ENCODE measurements at regions not wholly inside any gene's neighbourhood (a gene's known extent, or its start where the extent isn't known, plus 50 kb on each side); places are given as distances from the start of the nearest gene placed in this dataset.

- H3K9me3 Mint-ChIP-seq = no peaks in the 10 kb centered on the region
- no peaks in the 10 kb centered on the region for H3K36me3 Mint-ChIP-seq
Observed at GRCh38 chr4:187188118-187188517, 464.5 kb upstream of the FAT1 start.

GRCh38 chr4:187188741-187189140 is 465.1 kb upstream of the FAT1 start:
- H3K27me3 ChIP-seq = no peaks in the 10 kb centered on the region
- no peaks in the 10 kb centered on the region for H3K79me2 ChIP-seq (ENCODE audit: low read depth)
- no peaks in the 10 kb centered on the region for H3K36me3 ChIP-seq
- Mint-ChIP-seq H3K27me3 (ENCODE audit: insufficient read depth, low read depth) (peaks cover 2% of the 10 kb centered on the region), H3K4me1 (peaks cover 10% of the 10 kb centered on the region), H3K36me3 (no peaks in the 10 kb centered on the region), H3K9me3 (no peaks in the 10 kb centered on the region), H3K27ac (no peak overlapping the region), H3K4me3 (no peak overlapping the region)
- no peak overlapping the region for H3K4me2 ChIP-seq
- TF ChIP-seq CTCF (IDR thresholded peaks at IDR 0.05) (no peak), EZH2 (IDR thresholded peaks at IDR 0.05) (no peak), EZH2phosphoT487 (IDR thresholded peaks at IDR 0.05) (no peak)
- H4K20me1 ChIP-seq (ENCODE audit: low read depth) = no peaks in the 10 kb centered on the region
- H3K4me1 ChIP-seq = peaks cover 15% of the 10 kb centered on the region
- H3K9me3 ChIP-seq (ENCODE audit: low read depth) = no peaks in the 10 kb centered on the region
- H3K27ac ChIP-seq = no peak overlapping the region
- H3K9ac ChIP-seq = no peak overlapping the region
- no peak overlapping the region for H2AFZ ChIP-seq (replicated peaks)
- no peak for DNase-seq (ENCODE audit: low spot score)
- H3K4me3 ChIP-seq = no peak overlapping the region
- peaks cover 14% of the 10 kb centered on the region for H3F3A ChIP-seq (ENCODE audit: low read depth)

More at GRCh38 chr4:187188118-187188517, 464.5 kb upstream of the FAT1 start:
- no peak overlapping the region for H3K4me3 ChIP-seq
- peaks cover 20% of the 10 kb centered on the region for H3F3A ChIP-seq (ENCODE audit: low read depth)
- no peaks in the 10 kb centered on the region for H4K20me1 ChIP-seq (ENCODE audit: low read depth)
- H3K9ac ChIP-seq = no peak overlapping the region
- H3K79me2 ChIP-seq (ENCODE audit: low read depth) = no peaks in the 10 kb centered on the region
- Mint-ChIP-seq H3K27ac (no peak overlapping the region), H3K4me1 (peaks cover 14% of the 10 kb centered on the region), H3K4me3 (no peak overlapping the region), H3K27me3 (ENCODE audit: insufficient read depth, low read depth) (peaks cover 2% of the 10 kb centered on the region)
- H3K27ac ChIP-seq = no peak overlapping the region
- no peaks in the 10 kb centered on the region for H3K9me3 ChIP-seq (ENCODE audit: low read depth)
- no peak for DNase-seq (ENCODE audit: low spot score)
- H2AFZ ChIP-seq (replicated peaks) = no peak overlapping the region
- H3K4me2 ChIP-seq = no peak overlapping the region
- H3K27me3 ChIP-seq = no peaks in the 10 kb centered on the region
- TF ChIP-seq EZH2phosphoT487 (IDR thresholded peaks at IDR 0.05) (no peak), EZH2 (IDR thresholded peaks at IDR 0.05) (no peak), CTCF (IDR thresholded peaks at IDR 0.05) (no peak)
- no peaks in the 10 kb centered on the region for H3K36me3 ChIP-seq
- H3K4me1 ChIP-seq = peaks cover 20% of the 10 kb centered on the region

- Histone ChIP-seq H3K79me2 (ENCODE audit: low read depth) (no peaks in the 10 kb centered on the region), H3K27me3 (no peaks in the 10 kb centered on the region), H3K27ac (no peak overlapping the region), H3K9me3 (ENCODE audit: low read depth) (no peaks in the 10 kb centered on the region), H4K20me1 (ENCODE audit: low read depth) (no peaks in the 10 kb centered on the region), H2AFZ (replicated peaks) (no peak overlapping the region), H3K4me2 (no peak overlapping the region), H3K36me3 (no peaks in the 10 kb centered on the region), H3K4me3 (no peak overlapping the region), H3F3A (ENCODE audit: low read depth) (no peaks in the 10 kb centered on the region), H3K4me1 (no peaks in the 10 kb centered on the region), H3K9ac (no peak overlapping the region)
- DNase-seq (ENCODE audit: low spot score) = no peak
- no peaks in the 10 kb centered on the region for H3K4me1 Mint-ChIP-seq
- no peaks in the 10 kb centered on the region for H3K36me3 Mint-ChIP-seq
- H3K4me3 Mint-ChIP-seq = no peak overlapping the region
- peaks cover 2% of the 10 kb centered on the region for H3K27me3 Mint-ChIP-seq (ENCODE audit: insufficient read depth, low read depth)
- no peaks in the 10 kb centered on the region for H3K9me3 Mint-ChIP-seq
- no peak for TF ChIP-seq EZH2 (IDR thresholded peaks at IDR 0.05)
- no peak for TF ChIP-seq EZH2phosphoT487 (IDR thresholded peaks at IDR 0.05)
- no peak for TF ChIP-seq CTCF (IDR thresholded peaks at IDR 0.05)
- H3K27ac Mint-ChIP-seq = no peak overlapping the region
Observed at GRCh38 chr4:187190390-187190789, 466.7 kb upstream of the FAT1 start.

Data from neural progenitor cell (in vitro differentiated cells).